BLaER1 treated with 17β-estradiol and CSF1 and Interleukin-3, amounts not matched to agents 10 nM and 100 nM (cell line): ENCODE measurements at regions not wholly inside any gene's neighbourhood (a gene's known extent, or its start where the extent isn't known, plus 50 kb on each side); places are given as distances from the start of the nearest gene placed in this dataset.

ENCODE experiments used
- H3K27ac ChIP-seq, 11 experiments: shearing (Covaris generic); formaldehyde crosslinking; 2 replicates each; pipeline ENCODE4 v1.8.1; 2022
- H3K27me3 ChIP-seq, 11 experiments: shearing (Covaris generic); formaldehyde crosslinking; 2 replicates each; pipeline ENCODE4 v1.8.1; 2022
- H3K36me3 ChIP-seq, 11 experiments: shearing (Covaris generic); formaldehyde crosslinking; 2 replicates each; pipeline ENCODE4 v1.8.1; 2022
- H3K4me1 ChIP-seq, 10 experiments: shearing (Covaris generic); formaldehyde crosslinking; 2 replicates each; pipeline ENCODE4 v1.8.1; 2022
- H3K4me2 ChIP-seq, 11 experiments: shearing (Covaris generic); formaldehyde crosslinking; 2 replicates each; pipeline ENCODE4 v1.8.1; 2022
- H3K4me3 ChIP-seq, 10 experiments: shearing (Covaris generic); formaldehyde crosslinking; 2 replicates each; pipeline ENCODE4 v1.8.1; 2022
- H3K9ac ChIP-seq, 11 experiments: shearing (Covaris generic); formaldehyde crosslinking; 2 replicates each; pipeline ENCODE4 v1.8.1; 2022
- H3K9me3 ChIP-seq, 11 experiments: shearing (Covaris generic); formaldehyde crosslinking; replicated peaks in 1 of 11; 2 replicates each; pipeline ENCODE4 v1.8.1; 2022
- H4K20me1 ChIP-seq, 11 experiments: shearing (Covaris generic); formaldehyde crosslinking; 2 replicates each; pipeline ENCODE4 v1.8.1; 2022
- Cebpa-rat ChIP-seq, 11 experiments: shearing (Covaris generic); IDR thresholded peaks; 2 replicates each; pipeline ENCODE4 v1.8.1; 2022

GRCh38 chr11:28743061-28743550, 634.9 kb downstream of the METTL15 start:
- no peaks in the 10 kb centered on the region for H4K20me1 ChIP-seq
- no peak overlapping the region for H3K27ac ChIP-seq
- H3K9me3 ChIP-seq = peaks cover 5 to 16% (median 8%) of the 10 kb centered on the region in 11 experiments; a peak in 17 of 22 replicates
- no peaks in the 10 kb centered on the region for H3K27me3 ChIP-seq
- no peak for TF ChIP-seq Cebpa-rat (IDR thresholded peaks at IDR 0.05)
- no peaks in the 10 kb centered on the region for H3K4me1 ChIP-seq
- no peak overlapping the region for H3K4me3 ChIP-seq
- no peaks in the 10 kb centered on the region for H3K36me3 ChIP-seq
- no peak overlapping the region for H3K9ac ChIP-seq
- H3K4me2 ChIP-seq = no peak overlapping the region

DNA sequence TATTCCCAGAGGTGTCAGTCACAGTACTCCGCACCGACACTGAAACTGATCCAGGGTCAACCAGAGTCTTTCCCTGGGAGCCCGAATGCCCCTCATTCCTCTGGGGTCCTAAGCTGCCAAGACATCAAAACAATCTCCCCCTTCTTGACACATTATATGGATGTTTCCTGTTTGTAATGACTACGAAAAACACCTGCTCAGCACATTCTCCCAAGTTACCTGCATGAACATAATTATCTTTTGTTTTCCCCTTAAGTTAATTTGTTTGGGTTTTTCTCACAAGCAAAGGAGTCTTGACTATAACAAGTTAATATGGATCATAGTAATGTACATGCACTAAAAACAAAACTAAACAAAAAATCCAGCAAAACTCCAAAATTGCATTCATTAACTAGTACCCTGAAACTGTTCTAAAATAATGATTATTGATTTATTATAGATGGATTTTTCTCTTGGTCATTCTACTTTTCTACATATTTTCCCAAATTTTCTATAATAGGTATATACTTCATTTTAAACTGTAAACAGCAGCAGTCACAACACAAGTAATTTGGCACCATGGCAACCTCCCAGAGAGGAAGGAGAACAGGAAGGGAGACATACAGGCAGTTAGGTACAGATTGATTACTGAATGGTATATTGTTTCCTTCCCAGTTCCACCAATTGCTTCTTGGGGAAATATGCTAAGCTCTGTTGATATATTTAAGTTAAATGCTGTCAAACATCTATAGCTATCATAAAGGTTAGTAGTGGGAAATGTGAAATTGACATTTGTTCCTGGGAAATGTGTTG, 631.5 kb downstream of the METTL15 start:
- no peaks in the 10 kb centered on the region for H3K4me1 ChIP-seq
- no peak overlapping the region for H3K4me3 ChIP-seq
- H4K20me1 ChIP-seq = no peaks in the 10 kb centered on the region
- no peak overlapping the region for H3K27ac ChIP-seq
- no peak overlapping the region for H3K9ac ChIP-seq
- H3K4me2 ChIP-seq = no peak overlapping the region
- H3K9me3 ChIP-seq = peaks cover 3 to 8% (median 4%) of the 10 kb centered on the region in 11 experiments; a peak in 17 of 22 replicates
- no peaks in the 10 kb centered on the region for H3K36me3 ChIP-seq
- TF ChIP-seq Cebpa-rat (IDR thresholded peaks at IDR 0.05) = no peak
- H3K27me3 ChIP-seq = no peaks in the 10 kb centered on the region

GRCh38 chr11:28738549-28738948, 630.4 kb downstream of the METTL15 start:
- no peaks in the 10 kb centered on the region for H3K9me3 ChIP-seq
- no peaks in the 10 kb centered on the region for H3K4me1 ChIP-seq
- H3K36me3 ChIP-seq = no peaks in the 10 kb centered on the region
- H4K20me1 ChIP-seq = no peaks in the 10 kb centered on the region
- H3K27me3 ChIP-seq = no peaks in the 10 kb centered on the region
- H3K4me3 ChIP-seq = no peak overlapping the region
- H3K9ac ChIP-seq = no peak overlapping the region
- TF ChIP-seq Cebpa-rat (IDR thresholded peaks at IDR 0.05) = no peak
- H3K4me2 ChIP-seq = no peak overlapping the region
- H3K27ac ChIP-seq = no peak overlapping the region

DNA sequence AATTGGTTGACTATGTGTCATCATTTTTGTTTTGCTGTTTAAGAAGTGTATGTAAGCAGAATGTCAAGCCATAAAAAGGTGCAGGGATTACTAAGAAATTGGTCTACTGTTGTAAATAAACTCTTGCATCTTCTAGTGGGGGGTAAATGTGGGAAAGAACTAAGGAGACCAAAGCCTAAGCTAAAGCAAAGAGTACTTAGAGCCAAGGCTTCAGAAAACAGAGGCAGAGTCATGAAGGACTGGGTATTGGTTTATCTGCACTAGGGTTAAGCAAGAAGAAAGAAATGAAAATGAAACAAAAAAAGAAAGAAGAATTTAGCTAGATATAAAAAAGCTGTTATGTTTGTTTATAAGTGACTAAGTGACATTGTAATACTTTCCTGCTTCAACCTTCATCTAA, 628.1 kb downstream of the METTL15 start:
- H3K36me3 ChIP-seq = no peaks in the 10 kb centered on the region
- H3K4me2 ChIP-seq = no peak overlapping the region
- H3K4me1 ChIP-seq = no peaks in the 10 kb centered on the region
- TF ChIP-seq Cebpa-rat (IDR thresholded peaks at IDR 0.05) = no peak
- no peaks in the 10 kb centered on the region for H4K20me1 ChIP-seq
- no peaks in the 10 kb centered on the region for H3K9me3 ChIP-seq
- H3K27me3 ChIP-seq = no peaks in the 10 kb centered on the region
- no peak overlapping the region for H3K4me3 ChIP-seq
- H3K9ac ChIP-seq = no peak overlapping the region
- H3K27ac ChIP-seq = no peak overlapping the region

DNA sequence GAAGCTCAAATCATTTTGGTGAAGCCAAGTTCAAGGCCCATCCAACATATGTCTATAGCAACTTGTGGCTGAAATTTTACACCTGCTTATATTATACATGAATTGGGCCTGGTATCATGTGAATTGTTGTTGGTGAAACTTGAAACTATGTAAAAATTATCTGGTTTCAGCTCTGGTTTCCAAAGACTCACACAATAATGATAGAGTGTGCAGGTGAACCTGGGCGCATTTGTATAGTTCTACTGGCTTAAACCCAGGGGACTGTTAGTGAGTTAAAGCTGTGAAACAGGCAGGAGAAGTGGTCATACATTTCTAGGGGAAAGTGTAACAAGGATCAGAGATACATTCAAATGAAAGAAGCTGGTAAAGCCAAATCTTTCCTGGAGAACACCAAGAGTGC, 627.3 kb downstream of the METTL15 start:
- Histone ChIP-seq H3K4me1 (no peaks in the 10 kb centered on the region), H3K4me2 (no peak overlapping the region), H4K20me1 (no peaks in the 10 kb centered on the region), H3K4me3 (no peak overlapping the region), H3K27me3 (no peaks in the 10 kb centered on the region), H3K9ac (no peak overlapping the region), H3K36me3 (no peaks in the 10 kb centered on the region), H3K9me3 (no peaks in the 10 kb centered on the region), H3K27ac (no peak overlapping the region)
- no peak for TF ChIP-seq Cebpa-rat (IDR thresholded peaks at IDR 0.05)

- no peak overlapping the region for H3K9ac ChIP-seq
- H3K27ac ChIP-seq = no peak overlapping the region
- no peaks in the 10 kb centered on the region for H3K27me3 ChIP-seq
- H3K4me1 ChIP-seq = no peaks in the 10 kb centered on the region
- peaks cover 0 to 5% (median 0%) of the 10 kb centered on the region in 11 experiments; a peak in 1 of 22 replicates for H3K9me3 ChIP-seq
- H3K36me3 ChIP-seq = no peaks in the 10 kb centered on the region
- H3K4me3 ChIP-seq = no peak overlapping the region
- H3K4me2 ChIP-seq = no peak overlapping the region
- H4K20me1 ChIP-seq = no peaks in the 10 kb centered on the region
- no peak for TF ChIP-seq Cebpa-rat (IDR thresholded peaks at IDR 0.05)
Observed at GRCh38 chr11:28730889-28731288, 622.7 kb downstream of the METTL15 start.

GRCh38 chr11:28730336-28730735, 622.1 kb downstream of the METTL15 start:
- TF ChIP-seq Cebpa-rat (IDR thresholded peaks at IDR 0.05) = no peak

GRCh38 chr11:28729339-28729738, 621.2 kb downstream of the METTL15 start:
- Histone ChIP-seq H3K4me1 (no peaks in the 10 kb centered on the region), H3K4me3 (no peak overlapping the region), H3K4me2 (no peak overlapping the region), H3K27me3 (no peaks in the 10 kb centered on the region), H3K9me3 (peaks cover 0 to 5% (median 0%) of the 10 kb centered on the region in 11 experiments; a peak in 1 of 22 replicates), H4K20me1 (no peaks in the 10 kb centered on the region), H3K9ac (no peak overlapping the region), H3K27ac (no peak overlapping the region), H3K36me3 (no peaks in the 10 kb centered on the region)
- no peak for TF ChIP-seq Cebpa-rat (IDR thresholded peaks at IDR 0.05)

More at GRCh38 chr11:28730336-28730735, 622.1 kb downstream of the METTL15 start:
- Histone ChIP-seq H3K27me3 (no peaks in the 10 kb centered on the region), H3K36me3 (no peaks in the 10 kb centered on the region), H3K4me2 (no peak overlapping the region), H3K9ac (no peak overlapping the region), H3K4me1 (no peaks in the 10 kb centered on the region), H3K27ac (no peak overlapping the region), H3K4me3 (no peak overlapping the region), H3K9me3 (peaks cover 0 to 5% (median 0%) of the 10 kb centered on the region in 11 experiments; a peak in 1 of 22 replicates), H4K20me1 (no peaks in the 10 kb centered on the region)

DNA sequence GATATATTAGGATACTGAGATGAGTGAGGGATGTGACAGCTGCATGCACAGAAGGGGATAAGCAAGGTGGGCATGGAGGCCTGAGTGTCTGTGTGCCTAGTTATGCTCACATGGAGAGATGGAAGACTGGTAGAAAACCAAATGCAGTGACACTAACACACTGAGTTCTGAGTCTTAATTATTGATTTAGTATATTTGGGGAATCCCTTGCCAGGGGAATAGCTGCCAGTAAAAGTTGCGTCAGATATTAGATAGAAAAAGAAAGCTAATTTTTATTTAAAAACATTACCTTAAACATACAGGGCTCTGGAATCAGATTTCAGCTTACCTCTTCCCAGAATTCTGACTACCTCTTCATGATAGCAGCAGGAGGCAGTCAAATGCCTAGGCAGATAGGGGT, 620.5 kb downstream of the METTL15 start:
- H3K9me3 ChIP-seq = peaks cover 0 to 5% (median 0%) of the 10 kb centered on the region in 11 experiments; a peak in 1 of 22 replicates
- H3K4me1 ChIP-seq = no peaks in the 10 kb centered on the region
- no peak overlapping the region for H3K4me3 ChIP-seq
- H3K27me3 ChIP-seq = no peaks in the 10 kb centered on the region
- H4K20me1 ChIP-seq = no peaks in the 10 kb centered on the region
- no peak overlapping the region for H3K4me2 ChIP-seq
- H3K36me3 ChIP-seq = no peaks in the 10 kb centered on the region
- no peak overlapping the region for H3K9ac ChIP-seq
- no peak for TF ChIP-seq Cebpa-rat (IDR thresholded peaks at IDR 0.05)
- no peak overlapping the region for H3K27ac ChIP-seq

GRCh38 chr11:28727254-28727653, 619.1 kb downstream of the METTL15 start:
- H3K4me3 ChIP-seq = no peak overlapping the region
- TF ChIP-seq Cebpa-rat (IDR thresholded peaks at IDR 0.05) = no peak
- no peak overlapping the region for H3K9ac ChIP-seq
- no peaks in the 10 kb centered on the region for H4K20me1 ChIP-seq
- peaks cover 0 to 5% (median 0%) of the 10 kb centered on the region in 11 experiments; a peak in 1 of 22 replicates for H3K9me3 ChIP-seq
- H3K4me2 ChIP-seq = no peak overlapping the region
- no peaks in the 10 kb centered on the region for H3K4me1 ChIP-seq
- no peaks in the 10 kb centered on the region for H3K36me3 ChIP-seq
- no peaks in the 10 kb centered on the region for H3K27me3 ChIP-seq
- H3K27ac ChIP-seq = no peak overlapping the region
